ENCODE measurements at regions not wholly inside any gene's neighbourhood (a gene's known extent, or its start where the extent isn't known, plus 50 kb on each side); places are given as distances from the start of the nearest gene placed in this dataset.
A peak's percentile ranks its signal among the peaks of the same experiment; 100 is the strongest.

GRCh38 chr3:88595026-88595425 is 445.3 kb downstream of the C3orf38 start:
- TF ChIP-seq POLR2A (IDR thresholded peaks at IDR 0.05; ENCODE audit: low read length) (no peak), GATA1 (IDR thresholded peaks at IDR 0.05; ENCODE audit: low read depth, low read length) (no peak)
- DNase-seq, result peak; percentile 64 to 71

DNA sequence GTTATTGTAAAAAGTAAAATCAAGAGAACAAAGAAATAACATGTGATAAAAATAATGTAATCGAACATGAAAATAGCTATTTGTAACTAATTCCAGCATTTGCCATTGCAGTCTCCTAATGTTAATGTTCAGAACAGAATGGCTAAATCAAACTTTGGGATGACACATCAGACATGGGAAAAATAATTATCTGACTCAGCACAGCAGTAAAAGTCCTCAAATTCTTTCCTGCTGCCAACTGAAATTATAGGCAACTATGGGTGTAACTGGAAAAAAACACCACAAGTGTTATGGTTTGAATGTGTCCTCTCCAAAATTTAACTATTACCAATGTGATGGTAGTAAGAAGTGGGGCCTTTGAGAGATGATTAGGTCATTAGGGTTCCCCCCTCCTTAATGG is 446.7 kb downstream of the C3orf38 start:
- no peak for DNase-seq
- TF ChIP-seq GATA1 (IDR thresholded peaks at IDR 0.05; ENCODE audit: low read depth, low read length), result no peak
- no peak for TF ChIP-seq POLR2A (IDR thresholded peaks at IDR 0.05; ENCODE audit: low read length)

GRCh38 chr3:88610820-88611219 is 461.1 kb downstream of the C3orf38 start:
- DNase-seq, result no peak
- TF ChIP-seq GATA1 (IDR thresholded peaks at IDR 0.05; ENCODE audit: low read depth, low read length) (no peak), POLR2A (IDR thresholded peaks at IDR 0.05; ENCODE audit: low read length) (no peak)

GRCh38 chr3:88611826-88612326 is 462.1 kb downstream of the C3orf38 start:
- no peak for TF ChIP-seq POLR2A (IDR thresholded peaks at IDR 0.05; ENCODE audit: low read length)
- TF ChIP-seq GATA1 (IDR thresholded peaks at IDR 0.05; ENCODE audit: low read depth, low read length), result no peak
- DNase-seq, result peak; percentile 9 to 40

GRCh38 chr3:88616413-88616812 is 466.7 kb downstream of the C3orf38 start:
- DNase-seq, result no peak
- TF ChIP-seq GATA1 (IDR thresholded peaks at IDR 0.05; ENCODE audit: low read depth, low read length) (no peak), POLR2A (IDR thresholded peaks at IDR 0.05; ENCODE audit: low read length) (no peak)

GRCh38 chr3:88617283-88617682 is 467.5 kb downstream of the C3orf38 start:
- DNase-seq, result no peak
- no peak for TF ChIP-seq GATA1 (IDR thresholded peaks at IDR 0.05; ENCODE audit: low read depth, low read length)
- TF ChIP-seq POLR2A (IDR thresholded peaks at IDR 0.05; ENCODE audit: low read length), result no peak

GRCh38 chr3:88618021-88618645 is 468.4 kb downstream of the C3orf38 start:
- no peak for DNase-seq
- TF ChIP-seq POLR2A (IDR thresholded peaks at IDR 0.05; ENCODE audit: low read length) (no peak), GATA1 (IDR thresholded peaks at IDR 0.05; ENCODE audit: low read depth, low read length) (no peak)

- no peak for DNase-seq
- TF ChIP-seq POLR2A (IDR thresholded peaks at IDR 0.05; ENCODE audit: low read length) (no peak), GATA1 (IDR thresholded peaks at IDR 0.05; ENCODE audit: low read depth, low read length) (no peak)
These were observed 471.8 kb downstream of the C3orf38 start for GRCh38 chr3:88621586-88621985.

- DNase-seq, result no peak
- no peak for TF ChIP-seq GATA1 (IDR thresholded peaks at IDR 0.05; ENCODE audit: low read depth, low read length)
- no peak for TF ChIP-seq POLR2A (IDR thresholded peaks at IDR 0.05; ENCODE audit: low read length)
These were observed 473.9 kb downstream of the C3orf38 start for GRCh38 chr3:88623709-88624108.

- no peak for DNase-seq
- TF ChIP-seq GATA1 (IDR thresholded peaks at IDR 0.05; ENCODE audit: low read depth, low read length) (no peak), POLR2A (IDR thresholded peaks at IDR 0.05; ENCODE audit: low read length) (no peak)
These were observed 476.8 kb downstream of the C3orf38 start for GRCh38 chr3:88626456-88627120.

DNA sequence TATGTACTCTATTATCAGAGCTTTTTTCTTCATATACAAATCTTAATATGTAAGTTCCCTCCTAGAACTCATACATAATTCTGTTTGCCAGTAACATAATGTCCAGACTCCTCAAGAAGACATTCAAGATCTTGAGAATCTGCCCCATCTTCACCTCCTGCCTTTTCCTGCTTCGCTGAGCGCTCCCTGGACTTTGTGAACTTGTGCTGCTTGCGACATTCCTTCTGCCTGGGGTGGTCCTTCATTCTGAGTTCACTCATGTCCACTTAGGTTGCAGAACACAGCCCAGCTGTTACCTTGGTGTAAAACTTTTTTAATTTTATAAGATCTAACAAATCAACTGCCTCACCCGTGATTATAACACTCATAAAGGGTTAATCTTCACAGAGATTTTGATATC is 478.5 kb upstream of the EPHA3 start:
- no peak for DNase-seq
- TF ChIP-seq GATA1 (IDR thresholded peaks at IDR 0.05; ENCODE audit: low read depth, low read length) (no peak), POLR2A (IDR thresholded peaks at IDR 0.05; ENCODE audit: low read length) (no peak)

GRCh38 chr3:88632226-88632625 is 475.2 kb upstream of the EPHA3 start:
- DNase-seq, result no peak
- TF ChIP-seq POLR2A (IDR thresholded peaks at IDR 0.05; ENCODE audit: low read length), result no peak
- no peak for TF ChIP-seq GATA1 (IDR thresholded peaks at IDR 0.05; ENCODE audit: low read depth, low read length)

DNA sequence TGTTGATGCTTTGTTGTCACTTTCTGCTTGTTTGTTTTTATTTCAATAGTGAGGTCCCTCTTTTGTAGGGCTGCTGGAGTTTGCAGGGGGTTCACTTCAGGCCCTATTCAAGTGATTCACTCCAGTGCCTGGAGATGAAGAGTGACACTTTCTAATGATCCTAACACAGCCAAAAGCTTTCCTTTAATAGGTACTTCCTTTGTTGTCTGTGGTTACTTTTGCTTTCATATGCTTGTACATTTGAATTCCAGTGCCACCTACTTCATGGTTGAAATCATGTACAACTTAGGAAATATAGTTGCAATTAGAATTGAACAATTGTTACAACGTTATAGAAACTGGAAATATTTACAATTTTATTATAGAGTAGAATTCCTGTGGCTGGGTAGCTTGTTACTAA is 466.8 kb upstream of the EPHA3 start:
- no peak for DNase-seq
- TF ChIP-seq GATA1 (IDR thresholded peaks at IDR 0.05; ENCODE audit: low read depth, low read length) (no peak), POLR2A (IDR thresholded peaks at IDR 0.05; ENCODE audit: low read length) (no peak)

DNA sequence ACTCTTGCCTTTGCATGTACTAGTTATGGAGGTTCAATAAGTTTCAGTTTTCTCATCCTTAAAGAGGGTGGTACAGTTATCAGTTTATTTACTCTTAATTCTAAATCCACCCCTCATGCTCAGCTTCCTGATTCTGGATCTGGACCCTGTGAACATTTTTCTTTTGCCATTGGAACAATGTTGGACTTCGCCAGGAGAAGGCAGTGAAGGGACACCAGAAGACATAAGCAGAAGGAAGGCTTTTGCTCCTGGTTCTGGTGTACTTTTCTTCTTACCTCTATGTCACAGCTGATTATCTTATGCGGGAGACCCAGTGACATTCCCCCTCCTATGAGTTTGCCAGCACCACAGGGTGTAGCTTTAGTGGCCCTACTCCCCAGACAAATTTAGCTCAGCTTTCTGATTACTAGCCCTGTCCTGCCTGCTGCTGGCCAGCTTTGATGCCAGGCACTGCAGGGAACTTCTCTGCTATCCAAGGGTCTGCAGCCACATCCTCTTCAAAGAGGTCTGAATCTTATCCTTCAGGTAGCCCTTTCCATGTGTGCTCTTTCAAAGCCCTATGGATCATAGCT is 466.3 kb upstream of the EPHA3 start:
- DNase-seq, result no peak
- TF ChIP-seq GATA1 (IDR thresholded peaks at IDR 0.05; ENCODE audit: low read depth, low read length) (no peak), POLR2A (IDR thresholded peaks at IDR 0.05; ENCODE audit: low read length) (no peak)

- TF ChIP-seq GATA1 (IDR thresholded peaks at IDR 0.05; ENCODE audit: low read depth, low read length) (no peak), POLR2A (IDR thresholded peaks at IDR 0.05; ENCODE audit: low read length) (no peak)
- DNase-seq, result no peak
These were observed 450.0 kb upstream of the EPHA3 start for GRCh38 chr3:88657459-88657858.

Measured in erythroblast (primary cell).